ENCODE measurements at regions not wholly inside any gene's neighbourhood (a gene's known extent, or its start where the extent isn't known, plus 50 kb on each side); places are given as distances from the start of the nearest gene placed in this dataset.

DNA sequence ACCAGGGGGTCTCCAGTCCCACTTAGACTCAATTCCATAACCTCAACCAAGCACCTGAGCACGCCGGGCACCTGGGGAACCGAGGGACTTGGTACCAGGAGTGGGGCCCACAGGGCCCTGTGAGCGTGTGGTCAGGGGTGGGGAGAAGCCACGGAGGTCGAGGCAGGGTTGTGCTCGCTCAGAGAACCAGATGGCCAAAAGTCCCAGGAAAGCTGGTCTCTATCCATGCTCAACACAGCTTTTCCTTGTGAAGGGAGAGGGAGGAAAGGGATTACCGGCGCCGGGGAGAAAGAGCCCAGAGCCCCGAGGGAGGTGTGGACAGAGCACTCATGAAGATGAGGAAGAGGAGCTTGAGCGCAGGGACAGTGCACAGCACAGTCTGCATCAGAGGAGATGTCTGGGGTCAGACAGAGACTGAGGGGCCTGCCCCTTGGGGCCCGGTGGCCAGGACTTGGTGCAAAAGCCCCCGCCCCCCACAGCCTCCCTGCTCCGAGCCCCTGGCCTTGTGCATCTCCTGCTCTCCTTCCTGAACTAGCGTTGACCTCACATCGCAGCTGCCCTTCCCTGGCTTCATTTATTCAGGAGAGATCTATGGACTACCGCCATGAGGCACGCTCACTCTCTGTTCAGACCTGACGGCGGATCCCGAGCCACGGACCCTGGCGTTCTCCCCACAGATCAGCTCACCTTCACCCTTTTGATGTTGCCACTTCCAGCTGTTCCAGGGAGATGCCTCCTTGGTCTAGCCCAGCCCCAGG, 355.4 kb upstream of the TNRC6C start (continued):
- TF ChIP-seq, protein P1, sequence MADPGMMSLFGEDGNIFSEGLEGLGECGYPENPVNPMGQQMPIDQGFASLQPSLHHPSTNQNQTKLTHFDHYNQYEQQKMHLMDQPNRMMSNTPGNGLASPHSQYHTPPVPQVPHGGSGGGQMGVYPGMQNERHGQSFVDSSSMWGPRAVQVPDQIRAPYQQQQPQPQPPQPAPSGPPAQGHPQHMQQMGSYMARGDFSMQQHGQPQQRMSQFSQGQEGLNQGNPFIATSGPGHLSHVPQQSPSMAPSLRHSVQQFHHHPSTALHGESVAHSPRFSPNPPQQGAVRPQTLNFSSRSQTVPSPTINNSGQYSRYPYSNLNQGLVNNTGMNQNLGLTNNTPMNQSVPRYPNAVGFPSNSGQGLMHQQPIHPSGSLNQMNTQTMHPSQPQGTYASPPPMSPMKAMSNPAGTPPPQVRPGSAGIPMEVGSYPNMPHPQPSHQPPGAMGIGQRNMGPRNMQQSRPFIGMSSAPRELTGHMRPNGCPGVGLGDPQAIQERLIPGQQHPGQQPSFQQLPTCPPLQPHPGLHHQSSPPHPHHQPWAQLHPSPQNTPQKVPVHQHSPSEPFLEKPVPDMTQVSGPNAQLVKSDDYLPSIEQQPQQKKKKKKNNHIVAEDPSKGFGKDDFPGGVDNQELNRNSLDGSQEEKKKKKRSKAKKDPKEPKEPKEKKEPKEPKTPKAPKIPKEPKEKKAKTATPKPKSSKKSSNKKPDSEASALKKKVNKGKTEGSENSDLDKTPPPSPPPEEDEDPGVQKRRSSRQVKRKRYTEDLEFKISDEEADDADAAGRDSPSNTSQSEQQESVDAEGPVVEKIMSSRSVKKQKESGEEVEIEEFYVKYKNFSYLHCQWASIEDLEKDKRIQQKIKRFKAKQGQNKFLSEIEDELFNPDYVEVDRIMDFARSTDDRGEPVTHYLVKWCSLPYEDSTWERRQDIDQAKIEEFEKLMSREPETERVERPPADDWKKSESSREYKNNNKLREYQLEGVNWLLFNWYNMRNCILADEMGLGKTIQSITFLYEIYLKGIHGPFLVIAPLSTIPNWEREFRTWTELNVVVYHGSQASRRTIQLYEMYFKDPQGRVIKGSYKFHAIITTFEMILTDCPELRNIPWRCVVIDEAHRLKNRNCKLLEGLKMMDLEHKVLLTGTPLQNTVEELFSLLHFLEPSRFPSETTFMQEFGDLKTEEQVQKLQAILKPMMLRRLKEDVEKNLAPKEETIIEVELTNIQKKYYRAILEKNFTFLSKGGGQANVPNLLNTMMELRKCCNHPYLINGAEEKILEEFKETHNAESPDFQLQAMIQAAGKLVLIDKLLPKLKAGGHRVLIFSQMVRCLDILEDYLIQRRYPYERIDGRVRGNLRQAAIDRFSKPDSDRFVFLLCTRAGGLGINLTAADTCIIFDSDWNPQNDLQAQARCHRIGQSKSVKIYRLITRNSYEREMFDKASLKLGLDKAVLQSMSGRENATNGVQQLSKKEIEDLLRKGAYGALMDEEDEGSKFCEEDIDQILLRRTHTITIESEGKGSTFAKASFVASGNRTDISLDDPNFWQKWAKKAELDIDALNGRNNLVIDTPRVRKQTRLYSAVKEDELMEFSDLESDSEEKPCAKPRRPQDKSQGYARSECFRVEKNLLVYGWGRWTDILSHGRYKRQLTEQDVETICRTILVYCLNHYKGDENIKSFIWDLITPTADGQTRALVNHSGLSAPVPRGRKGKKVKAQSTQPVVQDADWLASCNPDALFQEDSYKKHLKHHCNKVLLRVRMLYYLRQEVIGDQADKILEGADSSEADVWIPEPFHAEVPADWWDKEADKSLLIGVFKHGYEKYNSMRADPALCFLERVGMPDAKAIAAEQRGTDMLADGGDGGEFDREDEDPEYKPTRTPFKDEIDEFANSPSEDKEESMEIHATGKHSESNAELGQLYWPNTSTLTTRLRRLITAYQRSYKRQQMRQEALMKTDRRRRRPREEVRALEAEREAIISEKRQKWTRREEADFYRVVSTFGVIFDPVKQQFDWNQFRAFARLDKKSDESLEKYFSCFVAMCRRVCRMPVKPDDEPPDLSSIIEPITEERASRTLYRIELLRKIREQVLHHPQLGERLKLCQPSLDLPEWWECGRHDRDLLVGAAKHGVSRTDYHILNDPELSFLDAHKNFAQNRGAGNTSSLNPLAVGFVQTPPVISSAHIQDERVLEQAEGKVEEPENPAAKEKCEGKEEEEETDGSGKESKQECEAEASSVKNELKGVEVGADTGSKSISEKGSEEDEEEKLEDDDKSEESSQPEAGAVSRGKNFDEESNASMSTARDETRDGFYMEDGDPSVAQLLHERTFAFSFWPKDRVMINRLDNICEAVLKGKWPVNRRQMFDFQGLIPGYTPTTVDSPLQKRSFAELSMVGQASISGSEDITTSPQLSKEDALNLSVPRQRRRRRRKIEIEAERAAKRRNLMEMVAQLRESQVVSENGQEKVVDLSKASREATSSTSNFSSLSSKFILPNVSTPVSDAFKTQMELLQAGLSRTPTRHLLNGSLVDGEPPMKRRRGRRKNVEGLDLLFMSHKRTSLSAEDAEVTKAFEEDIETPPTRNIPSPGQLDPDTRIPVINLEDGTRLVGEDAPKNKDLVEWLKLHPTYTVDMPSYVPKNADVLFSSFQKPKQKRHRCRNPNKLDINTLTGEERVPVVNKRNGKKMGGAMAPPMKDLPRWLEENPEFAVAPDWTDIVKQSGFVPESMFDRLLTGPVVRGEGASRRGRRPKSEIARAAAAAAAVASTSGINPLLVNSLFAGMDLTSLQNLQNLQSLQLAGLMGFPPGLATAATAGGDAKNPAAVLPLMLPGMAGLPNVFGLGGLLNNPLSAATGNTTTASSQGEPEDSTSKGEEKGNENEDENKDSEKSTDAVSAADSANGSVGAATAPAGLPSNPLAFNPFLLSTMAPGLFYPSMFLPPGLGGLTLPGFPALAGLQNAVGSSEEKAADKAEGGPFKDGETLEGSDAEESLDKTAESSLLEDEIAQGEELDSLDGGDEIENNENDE (IDR thresholded peaks at IDR 0.05; ENCODE audit: insufficient replicate concordance, low read length), result no peak
- TF ChIP-seq, protein P2, sequence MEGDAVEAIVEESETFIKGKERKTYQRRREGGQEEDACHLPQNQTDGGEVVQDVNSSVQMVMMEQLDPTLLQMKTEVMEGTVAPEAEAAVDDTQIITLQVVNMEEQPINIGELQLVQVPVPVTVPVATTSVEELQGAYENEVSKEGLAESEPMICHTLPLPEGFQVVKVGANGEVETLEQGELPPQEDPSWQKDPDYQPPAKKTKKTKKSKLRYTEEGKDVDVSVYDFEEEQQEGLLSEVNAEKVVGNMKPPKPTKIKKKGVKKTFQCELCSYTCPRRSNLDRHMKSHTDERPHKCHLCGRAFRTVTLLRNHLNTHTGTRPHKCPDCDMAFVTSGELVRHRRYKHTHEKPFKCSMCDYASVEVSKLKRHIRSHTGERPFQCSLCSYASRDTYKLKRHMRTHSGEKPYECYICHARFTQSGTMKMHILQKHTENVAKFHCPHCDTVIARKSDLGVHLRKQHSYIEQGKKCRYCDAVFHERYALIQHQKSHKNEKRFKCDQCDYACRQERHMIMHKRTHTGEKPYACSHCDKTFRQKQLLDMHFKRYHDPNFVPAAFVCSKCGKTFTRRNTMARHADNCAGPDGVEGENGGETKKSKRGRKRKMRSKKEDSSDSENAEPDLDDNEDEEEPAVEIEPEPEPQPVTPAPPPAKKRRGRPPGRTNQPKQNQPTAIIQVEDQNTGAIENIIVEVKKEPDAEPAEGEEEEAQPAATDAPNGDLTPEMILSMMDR (IDR thresholded peaks at IDR 0.05; ENCODE audit: control extremely low read depth in 1 of 3, insufficient read depth in 1 of 3, low read depth in 1 of 3, low read length in 3 of 3), result no peak
- TF ChIP-seq BCL11A (IDR thresholded peaks at IDR 0.05; ENCODE audit: low read depth in 2 of 2, low read length in 2 of 2) (no peak), MAFK (IDR thresholded peaks at IDR 0.05; ENCODE audit: low read depth, low read length) (no peak), NANOG (IDR thresholded peaks at IDR 0.05; ENCODE audit: insufficient read depth, low read depth, low read length, poor library complexity, severe bottlenecking) (no peak), GTF2F1 (IDR thresholded peaks at IDR 0.05; ENCODE audit: borderline replicate concordance, low read depth, low read length) (no peak)
